NCI-H748 (cell line): ENCODE measurements at regions not wholly inside any gene's neighbourhood (a gene's known extent, or its start where the extent isn't known, plus 50 kb on each side); places are given as distances from the start of the nearest gene placed in this dataset.
"Not testable (repeated sequence)": the region's sequence is repeated elsewhere in the genome, so short reads cannot be mapped to it uniquely, and the experiment has no call there.

Source experiments
- DNase-seq: peaks from one replicate; lab custom pipeline; 2025; ENCODE audit not compliant: unreplicated experiment; lab: John Stamatoyannopoulos, UW

GRCh38 chr13:93007928-93008327, 218.7 kb upstream of the GPC6 start:
- DNase-seq, result no peak

- DNase-seq, result no peak
Observed at GRCh38 chr13:93017493-93018112, 209.0 kb upstream of the GPC6 start.

GRCh38 chr13:93023929-93024328, 202.7 kb upstream of the GPC6 start:
- DNase-seq, result no peak

- DNase-seq, result no peak
Observed at GRCh38 chr13:93025984-93026383, 200.6 kb upstream of the GPC6 start.

GRCh38 chr13:93029536-93029935, 197.1 kb upstream of the GPC6 start:
- no peak for DNase-seq

- no peak for DNase-seq
Observed at GRCh38 chr13:93036380-93036779, 190.2 kb upstream of the GPC6 start.

- no peak for DNase-seq
Observed at GRCh38 chr13:93037780-93038179, 188.8 kb upstream of the GPC6 start.

- no peak for DNase-seq
Observed at GRCh38 chr13:93038187-93038586, 188.4 kb upstream of the GPC6 start.

- no peak for DNase-seq
Observed at GRCh38 chr13:93039131-93039530, 187.5 kb upstream of the GPC6 start.

- not testable (repeated sequence) for DNase-seq
Observed at GRCh38 chr13:93041566-93041965, 185.0 kb upstream of the GPC6 start.

- DNase-seq, result no peak
Observed at GRCh38 chr13:93045836-93046235, 180.8 kb upstream of the GPC6 start.

GRCh38 chr13:93055233-93055632, 171.4 kb upstream of the GPC6 start:
- DNase-seq, result no peak

GRCh38 chr13:93058301-93058700, 168.3 kb upstream of the GPC6 start:
- no peak for DNase-seq

- no peak for DNase-seq
Observed at GRCh38 chr13:93060144-93060543, 166.5 kb upstream of the GPC6 start.

GRCh38 chr13:93066187-93066586, 160.4 kb upstream of the GPC6 start:
- no peak for DNase-seq

GRCh38 chr13:93079294-93079693, 147.3 kb upstream of the GPC6 start:
- DNase-seq, result no peak

GRCh38 chr13:93080166-93080565, 146.4 kb upstream of the GPC6 start:
- DNase-seq, result no peak

- peak; percentile 42 for DNase-seq
Observed at GRCh38 chr13:93080587-93080986, 146.0 kb upstream of the GPC6 start.

GRCh38 chr13:93086329-93086728, 140.3 kb upstream of the GPC6 start:
- no peak for DNase-seq

- no peak for DNase-seq
Observed at GRCh38 chr13:93098972-93099371, 127.6 kb upstream of the GPC6 start.

- no peak for DNase-seq
Observed at GRCh38 chr13:93101226-93101734, 125.3 kb upstream of the GPC6 start.

- DNase-seq, result no peak
Observed at GRCh38 chr13:93104270-93104669, 122.3 kb upstream of the GPC6 start.

- no peak for DNase-seq
Observed at GRCh38 chr13:93108111-93108601, 118.5 kb upstream of the GPC6 start.
